DMS 273 (cell line): ENCODE measurements at regions not wholly inside any gene's neighbourhood (a gene's known extent, or its start where the extent isn't known, plus 50 kb on each side); places are given as distances from the start of the nearest gene placed in this dataset.
"Not testable (repeated sequence)": the region's sequence is repeated elsewhere in the genome, so short reads cannot be mapped to it uniquely, and the experiment has no call there.

Experiments used
- DNase-seq: peaks from one replicate; lab custom pipeline; 2025; ENCODE audit not compliant: unreplicated experiment; lab: John Stamatoyannopoulos, UW

DNA sequence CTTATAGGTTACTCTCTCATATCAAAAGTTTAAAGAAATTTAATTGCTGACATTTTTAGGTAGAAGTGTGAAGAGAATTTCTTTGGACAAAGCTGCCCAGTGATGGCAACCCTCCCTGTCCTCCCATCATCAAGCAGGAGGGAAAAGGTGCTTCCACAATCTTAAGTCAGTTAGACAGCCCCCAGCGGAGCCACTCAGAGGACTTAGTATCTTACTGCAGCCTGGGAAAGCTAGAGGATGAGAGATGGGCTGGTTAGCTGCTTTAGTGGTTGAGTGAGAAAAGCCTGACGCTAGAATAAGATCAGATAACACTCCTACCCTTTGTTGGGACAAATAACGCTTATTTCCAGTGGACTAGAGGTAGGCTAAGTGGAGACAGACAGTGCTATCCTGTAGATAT is 227.1 kb downstream of the RFPL4B start:
- no peak for DNase-seq

DNA sequence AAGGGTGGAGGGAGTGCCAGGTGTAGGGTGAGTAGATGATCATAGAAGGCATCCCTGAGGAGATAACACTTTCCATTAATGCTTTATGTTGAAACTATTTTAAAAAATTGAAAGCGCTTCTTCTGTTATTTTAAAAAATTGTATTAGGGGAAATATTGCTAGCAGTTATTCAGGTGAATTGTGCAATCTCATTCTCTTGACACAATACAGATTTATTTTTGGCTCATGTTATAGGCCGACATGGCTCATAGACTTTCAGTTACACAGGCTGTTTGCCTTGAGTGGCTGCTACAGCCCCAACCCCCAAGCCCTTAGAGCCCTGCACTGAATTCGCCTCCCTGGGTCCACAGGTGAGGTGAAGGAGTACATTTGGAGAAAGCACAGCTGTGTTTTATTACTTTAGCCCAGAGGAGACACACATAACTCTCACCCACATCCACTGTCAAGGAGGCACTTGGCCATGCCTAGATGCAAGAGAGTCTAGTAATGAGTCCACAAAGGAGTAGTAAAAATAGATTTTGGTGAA is 228.2 kb downstream of the RFPL4B start:
- no peak for DNase-seq

DNA sequence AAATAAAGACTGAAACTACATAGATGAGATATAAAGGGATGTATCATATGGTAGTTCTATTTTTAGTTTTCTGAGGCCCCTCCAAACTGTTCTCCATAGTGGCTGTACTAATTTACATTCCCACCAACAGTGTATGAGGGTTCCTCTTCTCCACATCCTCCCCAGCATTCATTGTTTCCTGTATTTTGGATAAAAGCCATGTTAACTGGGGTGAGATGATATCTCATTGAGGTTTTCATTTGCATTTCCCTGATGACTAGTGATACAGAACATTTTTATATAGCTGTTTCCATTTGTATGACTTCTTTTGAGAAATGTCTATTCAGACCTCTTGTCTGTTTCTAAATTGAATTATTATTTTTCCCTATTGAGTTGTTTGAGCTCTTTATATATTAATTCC is 229.3 kb downstream of the RFPL4B start:
- no peak for DNase-seq

DNA sequence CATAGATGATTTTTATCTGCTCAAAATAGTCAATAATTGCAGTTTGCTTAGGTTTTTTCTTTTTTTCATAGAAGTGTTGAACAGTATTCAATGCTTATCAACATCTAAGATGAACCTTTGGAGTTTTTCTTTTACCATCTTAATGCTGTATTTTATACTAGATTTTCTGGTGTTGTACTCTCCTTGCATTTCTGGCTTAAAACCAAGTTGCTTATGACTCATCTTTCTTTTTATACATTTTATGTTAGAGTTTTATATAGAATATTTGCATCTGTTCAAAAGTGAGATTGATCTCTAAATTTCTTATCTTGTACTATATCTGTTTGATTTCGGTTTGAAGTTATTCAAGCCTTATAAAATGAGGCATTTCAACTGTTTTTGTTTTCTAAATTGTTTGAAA is 232.5 kb downstream of the RFPL4B start:
- peak; percentile 3 for DNase-seq

DNA sequence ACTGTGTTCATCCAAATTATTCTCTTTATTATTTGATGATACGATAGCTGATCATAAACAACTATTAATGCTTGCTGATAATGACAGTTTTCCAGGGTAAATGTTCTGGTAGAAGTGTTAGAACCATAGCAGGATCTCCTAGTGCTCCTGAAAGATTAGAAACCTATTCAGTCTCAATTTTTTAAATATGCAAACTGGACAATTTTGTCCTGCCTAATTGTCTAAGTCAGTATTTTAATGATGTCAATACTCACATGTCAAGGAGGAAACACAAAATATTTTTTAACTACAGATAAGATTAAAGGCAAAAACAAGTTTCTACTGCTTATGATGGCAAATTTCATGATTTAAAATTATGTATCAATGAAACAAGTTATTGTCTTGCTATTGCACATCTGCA is 233.9 kb downstream of the RFPL4B start:
- DNase-seq: no peak

DNA sequence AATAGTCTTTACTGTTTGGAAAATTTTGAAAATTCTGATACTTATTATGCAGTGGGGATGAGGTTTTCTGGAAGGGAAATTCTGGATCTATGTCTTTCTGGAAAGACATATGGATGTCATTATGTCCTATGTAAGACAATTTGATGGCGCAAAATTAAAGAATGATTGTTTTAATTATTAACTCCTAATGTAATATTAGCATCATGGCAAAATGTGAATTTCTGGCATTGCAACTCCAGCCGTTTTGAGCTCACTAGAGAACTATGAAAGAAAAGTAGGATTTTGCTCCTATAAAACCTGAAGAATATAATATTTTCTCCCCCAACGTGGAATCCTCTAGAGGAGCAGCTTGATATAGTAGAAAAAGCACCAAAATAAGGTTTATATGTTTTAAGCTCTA is 243.2 kb downstream of the RFPL4B start:
- DNase-seq: no peak

DNA sequence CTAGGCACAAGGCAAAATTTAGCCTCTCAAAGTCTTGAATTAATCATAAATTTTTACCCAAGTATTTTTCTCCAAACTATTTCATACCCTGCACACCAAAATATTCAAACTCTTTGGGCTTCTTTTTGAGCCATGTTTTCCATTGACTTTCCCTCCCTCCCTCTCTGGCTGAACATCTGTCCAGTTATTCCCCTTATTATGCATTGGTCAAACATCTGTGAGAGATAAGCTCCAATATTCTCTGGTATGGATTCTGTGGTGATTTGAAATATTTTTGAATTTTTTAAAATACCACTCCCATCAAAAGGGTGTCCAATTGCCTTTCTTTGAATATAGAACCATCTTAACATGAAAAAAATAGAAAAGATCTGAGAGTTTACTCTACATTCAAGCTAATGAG is 244.2 kb downstream of the RFPL4B start:
- DNase-seq: peak; percentile 20

DNA sequence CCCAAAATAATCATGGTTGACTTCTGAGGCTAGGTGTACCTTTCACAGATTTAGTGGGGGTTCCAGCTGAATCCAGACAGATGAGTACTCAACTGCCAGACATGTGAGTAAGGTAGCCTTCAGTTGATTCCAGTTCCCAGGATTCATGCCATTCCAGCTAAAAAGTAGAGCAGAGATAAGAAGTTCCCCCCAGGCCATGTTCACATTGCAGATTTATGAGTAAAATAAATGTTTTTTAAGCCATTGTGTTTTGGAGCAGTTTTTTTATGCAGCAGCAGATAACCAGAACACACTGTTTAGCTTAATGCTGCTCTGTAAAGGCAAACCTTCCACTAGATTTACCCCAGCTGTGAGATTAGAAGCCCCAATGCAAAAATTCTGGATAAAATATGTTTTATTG is 245.0 kb downstream of the RFPL4B start:
- DNase-seq: no peak

DNA sequence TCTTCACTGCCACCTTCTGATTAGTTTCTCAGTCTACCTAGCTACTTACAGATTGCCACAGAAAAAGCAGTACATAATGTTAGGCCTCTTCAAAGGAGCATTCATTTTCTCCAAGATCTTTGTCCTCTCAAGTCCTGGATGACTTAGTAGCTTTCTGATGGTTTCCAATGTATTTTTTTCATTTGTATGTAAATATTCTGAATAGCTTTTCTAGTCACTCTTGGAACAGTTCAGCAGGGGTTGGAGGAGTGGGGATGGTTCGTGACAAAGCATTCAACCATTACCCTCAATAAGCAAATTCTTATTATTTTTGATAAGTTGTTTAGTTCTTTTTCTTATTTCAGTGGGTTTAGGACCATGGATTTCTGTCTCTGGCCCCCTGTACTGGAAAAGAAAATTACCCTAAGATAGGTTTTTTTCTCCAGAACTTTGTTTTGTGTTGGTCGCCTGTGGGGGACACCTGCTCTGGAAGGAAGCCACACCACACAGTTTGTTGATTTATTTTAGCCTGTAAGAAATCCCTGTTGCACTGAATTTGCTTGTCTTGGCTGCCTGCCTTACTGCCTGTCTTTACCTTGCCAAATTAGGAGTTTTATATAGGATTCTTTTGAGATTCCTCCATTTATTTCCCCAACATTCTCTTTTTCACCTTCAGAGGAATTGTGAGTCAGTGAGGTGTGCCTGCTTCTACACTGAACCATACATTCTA is 247.9 kb downstream of the RFPL4B start:
- DNase-seq: no peak

DNA sequence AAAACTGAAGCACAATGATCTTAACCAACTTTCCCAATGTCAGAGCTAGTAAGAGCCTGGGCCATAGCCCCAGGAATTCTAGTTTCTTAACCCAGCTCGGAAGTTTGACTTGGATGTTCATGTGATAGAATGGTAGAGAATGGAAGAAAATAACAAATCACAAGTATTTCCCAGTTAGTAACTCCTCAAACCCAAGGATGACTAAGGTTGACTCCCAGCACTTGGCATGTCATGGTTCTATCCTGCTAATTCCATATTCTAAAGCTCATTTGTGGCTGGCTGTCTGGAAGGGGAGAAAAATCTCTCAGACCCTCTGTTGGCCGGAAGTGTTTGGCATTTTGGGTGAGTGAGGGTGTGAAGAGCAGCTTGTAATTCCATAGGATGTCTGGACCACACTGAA is 248.7 kb downstream of the RFPL4B start:
- DNase-seq: no peak

DNA sequence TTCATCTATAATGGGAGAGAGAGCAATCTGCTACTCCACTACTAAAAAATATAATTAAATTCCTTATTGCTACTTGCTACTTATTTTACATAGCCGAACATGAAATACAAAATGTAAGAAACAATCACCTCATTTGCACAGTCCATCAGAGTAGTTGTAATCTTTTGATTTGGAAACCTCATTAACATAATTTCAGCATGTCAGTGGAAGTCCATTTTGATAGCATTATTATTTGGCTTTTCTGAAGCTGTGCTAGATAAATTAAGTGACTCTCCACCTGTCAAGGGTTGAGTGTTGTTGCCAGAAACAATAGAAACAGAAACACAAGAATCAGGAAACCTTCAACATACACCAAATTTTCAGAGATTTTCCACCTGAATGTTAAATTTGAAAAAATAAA is 250.0 kb downstream of the RFPL4B start:
- DNase-seq: no peak

DNA sequence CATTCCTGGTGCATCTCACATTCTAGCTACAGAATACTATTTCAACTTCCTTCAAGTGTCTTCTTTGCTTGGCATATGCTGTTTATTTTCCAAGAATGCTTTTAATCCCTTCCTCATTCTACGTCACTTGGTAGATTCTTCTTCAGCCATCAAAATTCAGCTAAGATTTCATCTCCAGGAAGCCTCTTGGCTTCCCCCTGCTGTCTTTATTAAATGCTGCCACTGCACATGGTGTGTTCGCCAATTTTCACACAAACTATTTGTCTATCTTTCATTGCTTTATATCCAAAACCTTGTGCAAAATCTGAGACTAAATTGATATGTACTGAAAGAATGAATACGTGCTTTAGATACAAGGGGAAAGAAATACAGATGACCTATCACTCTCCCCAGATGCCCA is 253.0 kb downstream of the RFPL4B start:
- DNase-seq: no peak

DNA sequence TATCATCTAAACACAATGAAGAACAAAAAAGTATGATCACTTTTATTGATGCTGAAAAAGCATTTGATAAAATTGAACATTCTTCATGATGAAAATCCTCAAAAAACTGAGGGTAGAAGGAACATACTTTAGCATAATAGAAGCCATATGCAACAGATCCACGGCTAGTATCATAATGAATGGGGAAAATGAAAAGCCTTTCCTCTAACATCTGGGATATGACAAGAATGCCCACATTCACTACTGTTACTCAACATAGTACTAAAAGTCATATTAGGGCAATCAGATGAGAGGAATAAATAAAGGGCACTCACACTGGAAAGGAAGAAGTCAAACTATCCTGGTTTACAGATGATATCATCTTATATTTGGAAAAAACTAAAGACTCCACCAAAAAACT is 256.6 kb downstream of the RFPL4B start:
- DNase-seq: no peak

DNA sequence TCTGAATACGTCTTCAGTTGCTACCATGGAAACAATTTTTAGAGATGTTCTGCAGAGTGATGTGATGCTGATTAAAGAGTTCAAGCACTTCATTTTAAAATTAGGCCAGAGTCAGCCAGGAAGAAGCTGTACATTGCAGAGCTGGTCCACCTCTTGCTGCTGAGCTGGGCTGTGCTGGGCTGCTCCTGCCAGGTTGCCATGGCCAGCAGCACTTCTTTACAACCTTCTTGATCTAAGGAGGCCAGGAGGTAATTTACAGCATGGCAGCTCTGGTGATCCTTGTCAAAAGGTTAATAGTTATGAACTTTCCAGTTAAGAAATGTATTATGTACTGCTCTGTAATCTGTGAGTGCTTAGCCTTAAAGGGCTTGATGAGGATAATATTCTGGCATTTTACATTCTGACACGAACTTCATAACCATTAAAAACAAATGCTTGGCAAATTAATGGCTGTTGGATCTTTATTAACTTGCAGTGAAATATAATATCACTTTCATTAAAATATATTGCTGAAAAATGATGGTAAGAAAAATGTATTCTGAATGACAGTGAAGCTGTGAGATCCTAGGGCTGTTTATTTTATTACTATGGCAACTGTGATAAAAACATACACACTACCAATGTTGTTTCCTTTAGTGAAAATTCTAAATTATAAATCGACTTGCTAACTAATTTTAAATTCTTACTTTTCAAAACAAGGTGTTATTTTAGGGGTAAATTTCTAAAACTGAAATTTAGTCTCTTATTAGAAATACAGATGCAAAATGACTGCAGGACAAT is 259.7 kb downstream of the RFPL4B start:
- no peak for DNase-seq

DNA sequence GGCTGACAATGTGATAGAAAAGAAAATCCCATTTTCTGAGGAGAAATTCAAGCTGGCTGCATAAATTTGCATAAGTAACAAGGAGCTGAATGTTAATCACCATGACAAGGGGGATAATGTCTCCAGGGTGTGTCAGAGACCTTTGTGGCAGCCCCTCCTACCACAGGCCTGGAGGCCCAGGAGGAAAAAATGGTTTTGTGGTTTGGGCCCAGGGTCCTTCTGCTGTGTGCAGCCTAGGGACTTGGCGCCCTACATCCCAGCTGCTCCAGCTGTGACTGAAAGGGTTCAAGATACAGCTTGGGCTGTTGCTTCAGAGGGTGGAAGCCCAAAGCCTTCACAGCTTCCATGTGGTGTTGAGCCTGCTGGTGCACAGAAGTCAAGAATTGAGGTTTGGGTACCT is 261.8 kb downstream of the RFPL4B start:
- DNase-seq: not testable (repeated sequence)

DNA sequence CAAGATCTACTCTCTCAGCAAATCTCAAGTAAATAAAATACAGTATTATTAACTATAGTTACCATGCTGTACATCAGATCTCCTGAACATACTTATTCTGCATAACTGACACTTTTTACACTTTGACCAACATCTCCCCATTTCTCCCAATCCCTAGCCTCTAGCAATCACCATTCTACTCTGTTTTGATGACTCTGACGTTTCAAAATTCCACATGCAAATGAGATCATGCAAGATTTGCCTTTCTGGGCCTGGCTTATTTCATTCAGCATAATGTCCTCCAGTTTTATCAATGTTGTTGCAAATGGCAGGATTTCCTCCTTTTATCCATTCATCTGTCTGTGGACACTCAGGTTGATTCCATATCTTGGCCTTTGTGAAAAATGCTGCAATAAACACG is 266.3 kb downstream of the RFPL4B start:
- no peak for DNase-seq

DNA sequence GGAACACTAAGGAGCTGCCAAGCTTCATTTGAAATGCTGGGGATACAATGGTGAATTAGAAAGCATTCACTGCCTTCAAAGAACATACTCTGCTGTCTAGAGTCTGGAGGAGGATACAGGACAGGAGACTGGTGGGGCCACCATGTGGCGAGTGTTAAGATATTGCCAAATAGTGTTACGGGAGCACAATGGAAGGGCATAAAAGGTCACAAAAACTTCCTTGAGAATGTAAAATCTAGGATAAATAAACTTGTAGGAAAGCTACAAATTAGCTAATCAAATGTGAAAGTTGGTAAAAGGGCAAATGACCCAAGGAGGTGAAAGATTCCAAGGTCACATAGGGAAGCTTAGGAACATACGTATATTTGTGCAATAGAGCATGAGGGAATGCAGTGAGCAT is 271.7 kb downstream of the RFPL4B start:
- DNase-seq: peak; percentile 21

DNA sequence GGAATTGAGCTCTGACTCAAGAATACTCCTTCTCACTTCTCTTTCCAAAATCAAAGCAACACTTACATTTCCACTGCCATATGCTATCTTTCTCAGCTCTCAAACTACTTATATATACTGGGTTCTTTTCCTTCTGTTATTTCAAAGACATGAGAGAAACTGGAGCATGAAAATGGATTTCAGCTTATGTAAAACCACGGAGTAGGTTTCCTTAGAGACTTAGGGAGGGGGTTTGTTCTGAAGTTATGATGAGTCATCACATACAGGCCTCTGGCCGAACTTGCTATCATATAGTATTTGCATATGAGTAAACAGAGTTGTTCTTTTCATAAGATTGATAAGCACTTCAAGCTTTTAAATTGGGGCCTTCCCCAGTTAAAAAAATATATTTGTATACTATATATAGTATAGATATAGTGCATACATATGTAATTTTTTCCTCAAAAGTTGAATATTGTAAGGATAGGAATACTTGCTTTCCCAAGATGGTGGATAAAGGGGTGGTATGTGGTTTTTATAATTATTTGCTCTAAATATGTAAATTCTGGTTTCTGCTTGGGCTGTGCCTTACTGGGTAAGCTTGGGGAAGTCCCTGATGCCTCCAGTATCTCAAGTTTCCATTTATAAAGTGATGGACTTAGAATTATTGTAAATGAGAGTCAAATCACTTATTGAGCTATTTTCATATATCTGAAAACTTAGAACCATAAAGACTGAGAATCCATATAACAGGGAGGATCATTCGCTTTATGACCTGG is 273.9 kb downstream of the RFPL4B start:
- DNase-seq: peak; percentile 20

DNA sequence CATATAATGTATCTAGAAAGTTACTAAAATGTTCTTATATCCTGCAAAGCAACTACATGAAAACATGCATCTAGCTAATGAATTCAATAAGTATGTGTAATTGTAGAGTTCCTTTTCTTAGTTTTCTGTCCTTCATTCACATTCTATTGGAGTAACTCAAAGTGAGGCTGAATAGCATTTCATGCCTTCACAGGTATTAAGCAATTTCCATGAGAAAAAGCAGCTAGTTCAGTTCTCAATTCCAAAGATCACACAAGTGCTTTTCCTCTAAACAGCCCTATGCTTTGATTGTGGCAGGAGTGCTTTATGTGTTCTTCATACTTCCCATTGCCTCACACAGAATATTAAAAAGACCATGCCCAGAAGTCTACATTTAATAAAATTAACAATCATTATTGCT is 274.9 kb downstream of the RFPL4B start:
- DNase-seq: no peak

DNA sequence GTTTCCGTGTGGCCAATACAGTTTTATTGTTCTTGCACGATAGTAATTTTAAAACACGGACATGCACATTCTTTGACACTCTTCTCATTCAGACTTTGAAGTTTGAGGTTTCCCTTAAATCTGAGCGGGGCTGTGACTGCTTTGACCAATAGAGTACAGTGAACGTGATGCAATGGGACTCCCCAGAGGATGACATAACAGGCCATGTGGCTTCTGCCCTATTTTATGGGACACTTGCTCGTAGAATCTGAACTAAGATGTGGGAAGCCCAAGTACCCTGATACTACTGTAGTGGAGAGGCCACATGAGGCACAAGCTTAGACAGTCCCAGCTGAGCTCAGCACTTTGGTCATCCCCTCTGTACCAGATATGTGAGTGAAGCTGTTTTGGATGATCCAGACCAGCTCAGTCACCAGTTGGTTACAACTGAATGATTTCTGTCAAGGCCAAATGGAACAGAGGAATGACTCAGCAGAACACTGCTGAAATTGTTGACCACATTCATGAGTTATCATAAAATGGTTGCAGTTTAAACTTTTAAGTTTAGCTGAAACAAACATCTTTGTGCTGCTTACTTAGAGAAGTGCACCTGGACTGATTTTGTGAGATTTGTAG is 279.4 kb downstream of the RFPL4B start:
- no peak for DNase-seq

DNA sequence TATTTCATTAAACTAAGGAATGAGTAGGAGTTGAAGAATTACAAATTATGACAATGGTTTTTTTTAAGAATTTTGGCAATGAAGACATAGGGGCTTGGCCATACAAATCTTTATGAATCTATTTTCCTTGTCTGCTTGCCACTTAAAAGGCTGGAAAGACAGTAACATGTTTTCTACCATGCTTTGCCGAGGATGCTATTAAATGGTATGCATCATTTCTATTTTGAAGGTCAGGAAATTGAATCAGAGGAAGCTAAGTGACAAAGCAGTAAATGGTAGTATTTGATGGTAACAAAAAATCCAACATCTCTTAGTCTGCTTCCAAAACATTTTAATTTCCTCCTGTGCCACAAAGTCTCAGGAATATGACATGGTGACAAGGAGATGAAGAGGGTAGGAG is 287.2 kb downstream of the RFPL4B start:
- DNase-seq: no peak
